ENCODE measurements at regions not wholly inside any gene's neighbourhood (a gene's known extent, or its start where the extent isn't known, plus 50 kb on each side); places are given as distances from the start of the nearest gene placed in this dataset.

DNA sequence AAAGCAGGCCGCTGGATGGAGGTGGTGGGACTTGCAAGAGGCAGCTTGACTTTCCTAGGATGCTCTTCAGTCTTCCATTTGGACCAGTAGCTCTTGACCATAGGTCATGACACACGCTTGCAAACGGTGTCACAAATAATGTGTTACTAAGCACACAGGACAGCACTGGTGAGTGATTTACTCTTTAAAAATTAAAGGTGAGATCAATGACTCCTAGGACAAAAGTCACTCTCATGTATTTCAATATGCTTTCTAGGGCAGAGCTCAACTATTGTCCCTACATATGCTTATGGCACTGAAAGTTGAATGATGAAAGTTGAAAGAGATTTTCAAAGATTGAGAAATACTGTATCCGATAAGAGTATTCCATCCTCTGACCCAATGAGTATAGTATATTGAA lies 496.7 kb downstream of the EBF1 start:
- DNase-seq (no peak), ATAC-seq (ENCODE audit: insufficient read depth, low FRiP score) (no peak)
- H3K9ac ChIP-seq (ENCODE audit: insufficient read depth in 1 of 2, low read length in 2 of 2), result no peak overlapping the region
- WGBS, 2 donors, result 93 to 97% methylated on average over 4 of the region's 4 CpGs
- TF ChIP-seq, protein P1, sequence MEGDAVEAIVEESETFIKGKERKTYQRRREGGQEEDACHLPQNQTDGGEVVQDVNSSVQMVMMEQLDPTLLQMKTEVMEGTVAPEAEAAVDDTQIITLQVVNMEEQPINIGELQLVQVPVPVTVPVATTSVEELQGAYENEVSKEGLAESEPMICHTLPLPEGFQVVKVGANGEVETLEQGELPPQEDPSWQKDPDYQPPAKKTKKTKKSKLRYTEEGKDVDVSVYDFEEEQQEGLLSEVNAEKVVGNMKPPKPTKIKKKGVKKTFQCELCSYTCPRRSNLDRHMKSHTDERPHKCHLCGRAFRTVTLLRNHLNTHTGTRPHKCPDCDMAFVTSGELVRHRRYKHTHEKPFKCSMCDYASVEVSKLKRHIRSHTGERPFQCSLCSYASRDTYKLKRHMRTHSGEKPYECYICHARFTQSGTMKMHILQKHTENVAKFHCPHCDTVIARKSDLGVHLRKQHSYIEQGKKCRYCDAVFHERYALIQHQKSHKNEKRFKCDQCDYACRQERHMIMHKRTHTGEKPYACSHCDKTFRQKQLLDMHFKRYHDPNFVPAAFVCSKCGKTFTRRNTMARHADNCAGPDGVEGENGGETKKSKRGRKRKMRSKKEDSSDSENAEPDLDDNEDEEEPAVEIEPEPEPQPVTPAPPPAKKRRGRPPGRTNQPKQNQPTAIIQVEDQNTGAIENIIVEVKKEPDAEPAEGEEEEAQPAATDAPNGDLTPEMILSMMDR (IDR thresholded peaks at IDR 0.05; ENCODE audit: control extremely low read depth, extremely low read depth), result no peak
- no peak overlapping the region for H3K27ac ChIP-seq (ENCODE audit: low read depth in 1 of 2, low read length in 1 of 2)
- H3K4me1 ChIP-seq (ENCODE audit: control insufficient read depth in 5 of 5, insufficient read depth in 5 of 5, low read length in 5 of 5), result peaks cover 0 to 3% (median 0%) of the 10 kb centered on the region in 5 donors
- no peaks in the 10 kb centered on the region for H3K9me3 ChIP-seq (ENCODE audit: control insufficient read depth in 4 of 4, insufficient read depth in 3 of 4, low read length in 3 of 4)
- no peaks in the 10 kb centered on the region for H3K36me3 ChIP-seq (ENCODE audit: control insufficient read depth in 4 of 4, insufficient read depth in 4 of 4, low read length in 4 of 4)
- H3K4me3 ChIP-seq, result no peak overlapping the region
- H3K27me3 ChIP-seq (ENCODE audit: control insufficient read depth in 3 of 3, insufficient read depth in 3 of 3, low read length in 2 of 3), result no peaks in the 10 kb centered on the region

DNA sequence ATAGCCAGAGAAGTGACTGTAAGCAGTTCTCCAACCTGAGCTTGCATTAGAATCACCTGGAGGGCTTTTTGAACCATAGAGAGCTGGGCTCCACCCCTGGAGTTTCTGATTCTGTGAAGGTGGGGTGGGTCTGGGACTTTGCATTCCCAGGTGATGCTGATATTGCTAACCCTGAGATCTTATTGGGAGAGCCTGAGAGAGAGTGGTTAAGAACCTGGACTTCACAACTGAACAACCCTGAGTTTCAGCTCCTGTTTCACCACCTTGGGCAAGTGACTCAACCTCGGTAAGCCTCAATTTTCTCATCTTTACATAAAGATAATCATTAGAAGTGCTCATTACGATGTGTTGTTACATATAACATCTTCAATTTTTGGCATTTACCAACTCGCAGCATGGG lies 498.6 kb downstream of the EBF1 start:
- DNase-seq (no peak), ATAC-seq (ENCODE audit: insufficient read depth, low FRiP score) (no peak)
- no peak overlapping the region for H3K9ac ChIP-seq (ENCODE audit: insufficient read depth in 1 of 2, low read length in 2 of 2)
- WGBS, 2 donors, result 90 to 93% methylated on average over 3 of the region's 3 CpGs
- no peaks in the 10 kb centered on the region for H3K27me3 ChIP-seq (ENCODE audit: control insufficient read depth in 3 of 3, insufficient read depth in 3 of 3, low read length in 2 of 3)
- H3K4me1 ChIP-seq (ENCODE audit: control insufficient read depth in 5 of 5, insufficient read depth in 5 of 5, low read length in 5 of 5), result peaks cover 0 to 3% (median 0%) of the 10 kb centered on the region in 5 donors
- H3K4me3 ChIP-seq, result no peak overlapping the region
- H3K9me3 ChIP-seq (ENCODE audit: control insufficient read depth in 4 of 4, insufficient read depth in 3 of 4, low read length in 3 of 4), result peaks cover 0 to 2% (median 0%) of the 10 kb centered on the region in 4 donors
- no peaks in the 10 kb centered on the region for H3K36me3 ChIP-seq (ENCODE audit: control insufficient read depth in 4 of 4, insufficient read depth in 4 of 4, low read length in 4 of 4)
- H3K27ac ChIP-seq (ENCODE audit: low read depth in 1 of 2, low read length in 1 of 2), result no peak overlapping the region
- TF ChIP-seq, protein P1 (IDR thresholded peaks at IDR 0.05; ENCODE audit: control extremely low read depth, extremely low read depth), result no peak

DNA sequence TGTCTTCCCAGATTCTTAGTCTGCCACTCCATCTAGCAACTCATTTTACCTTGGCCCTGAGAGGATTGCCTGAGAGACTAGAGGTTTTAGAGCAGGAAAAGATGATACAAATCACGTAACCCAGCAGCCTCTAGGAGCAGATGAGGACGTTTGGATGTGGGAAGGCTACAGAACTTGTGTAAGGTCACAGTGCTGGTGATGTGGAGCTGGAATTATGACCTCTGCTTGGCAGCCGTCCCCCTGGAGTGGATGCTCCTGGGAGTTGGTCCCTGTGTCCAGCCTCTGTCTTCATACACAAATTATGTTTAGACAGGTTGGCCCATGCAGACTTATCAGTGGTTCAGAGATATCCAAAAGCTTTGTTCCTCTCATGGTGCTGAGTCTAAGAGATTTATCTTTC lies 499.0 kb downstream of the EBF1 start:
- peaks cover 0 to 3% (median 0%) of the 10 kb centered on the region in 5 donors for H3K4me1 ChIP-seq (ENCODE audit: control insufficient read depth in 5 of 5, insufficient read depth in 5 of 5, low read length in 5 of 5)
- TF ChIP-seq, protein P1 (IDR thresholded peaks at IDR 0.05; ENCODE audit: control extremely low read depth, extremely low read depth), result no peak
- H3K27me3 ChIP-seq (ENCODE audit: control insufficient read depth in 3 of 3, insufficient read depth in 3 of 3, low read length in 2 of 3), result no peaks in the 10 kb centered on the region
- ATAC-seq (ENCODE audit: insufficient read depth, low FRiP score) (no peak), DNase-seq (no peak)
- no peak overlapping the region for H3K27ac ChIP-seq (ENCODE audit: low read depth in 1 of 2, low read length in 1 of 2)
- H3K4me3 ChIP-seq, result no peak overlapping the region
- H3K9me3 ChIP-seq (ENCODE audit: control insufficient read depth in 4 of 4, insufficient read depth in 3 of 4, low read length in 3 of 4), result peaks cover 0 to 2% (median 0%) of the 10 kb centered on the region in 4 donors
- no peaks in the 10 kb centered on the region for H3K36me3 ChIP-seq (ENCODE audit: control insufficient read depth in 4 of 4, insufficient read depth in 4 of 4, low read length in 4 of 4)
- 80 to 84% methylated on average over 3 of the region's 3 CpGs for WGBS, 2 donors
- no peak overlapping the region for H3K9ac ChIP-seq (ENCODE audit: insufficient read depth in 1 of 2, low read length in 2 of 2)

DNA sequence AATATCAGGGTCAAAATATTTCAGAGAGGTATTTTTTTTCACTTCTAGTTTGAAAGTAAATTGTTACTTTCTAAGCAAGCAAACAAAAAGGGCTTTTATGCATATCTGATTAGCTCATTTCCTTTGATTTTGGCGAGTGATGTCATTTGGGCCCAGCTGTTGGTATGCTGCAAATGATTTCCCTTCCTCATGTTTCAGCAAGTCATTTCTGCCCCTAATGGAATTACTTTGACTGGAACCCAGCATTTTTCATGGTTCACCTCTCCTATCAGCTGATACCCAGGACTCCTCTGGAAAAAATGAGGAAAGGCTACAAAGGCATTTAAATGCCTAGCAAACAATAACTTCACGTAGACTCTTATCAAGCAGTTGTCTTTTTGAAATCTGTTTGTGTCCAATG lies 500.6 kb downstream of the EBF1 start:
- Histone ChIP-seq H3K9ac (ENCODE audit: insufficient read depth in 1 of 2, low read length in 2 of 2) (no peak overlapping the region), H3K36me3 (ENCODE audit: control insufficient read depth in 4 of 4, insufficient read depth in 4 of 4, low read length in 4 of 4) (no peaks in the 10 kb centered on the region), H3K27me3 (ENCODE audit: control insufficient read depth in 3 of 3, insufficient read depth in 3 of 3, low read length in 2 of 3) (no peaks in the 10 kb centered on the region), H3K9me3 (ENCODE audit: control insufficient read depth in 4 of 4, insufficient read depth in 3 of 4, low read length in 3 of 4) (peaks cover 0 to 2% (median 0%) of the 10 kb centered on the region in 4 donors), H3K4me3 (no peak overlapping the region), H3K4me1 (ENCODE audit: control insufficient read depth in 5 of 5, insufficient read depth in 5 of 5, low read length in 5 of 5) (peaks cover 0 to 3% (median 0%) of the 10 kb centered on the region in 5 donors), H3K27ac (ENCODE audit: low read depth in 1 of 2, low read length in 1 of 2) (no peak overlapping the region)
- 71 to 79% methylated on average over 2 of the region's 2 CpGs for WGBS, 2 donors
- DNase-seq (peak; percentile 53 to 78 (median 73)), ATAC-seq (ENCODE audit: insufficient read depth, low FRiP score) (no peak)
- TF ChIP-seq, protein P1 (IDR thresholded peaks at IDR 0.05; ENCODE audit: control extremely low read depth, extremely low read depth), result no peak

All from lung (tissue), 11 donors.